Common myeloid progenitor, CD34-positive (primary cell): ENCODE measurements at regions not wholly inside any gene's neighbourhood (a gene's known extent, or its start where the extent isn't known, plus 50 kb on each side); places are given as distances from the start of the nearest gene placed in this dataset.

Experiments
- CTCF ChIA-PET: fragments of 350-600 bp; sonication (Branson Sonifier 250); formaldehyde crosslinking; loops from one replicate; lab custom pipeline; 2021; ENCODE audit warnings: antibody characterized with exemption; lab: Charles Lee
- POLR2A ChIA-PET: fragments of 350-600 bp; sonication (Branson Sonifier 250); formaldehyde crosslinking; loops from one replicate; lab custom pipeline; 2021; ENCODE audit warnings: antibody characterized with exemption; lab: Charles Lee
- DNase-seq, 3 donors: peaks; one replicate each; pipeline versions ENCODE4 v3.0.0 to v3.0.0-alpha.2; 2013
- H3K27ac ChIP-seq, 2 experiments: 1 replicate in 1 of 2; 2 replicates in 1 of 2; pipeline ENCODE4 v1.7.0; 2013; ENCODE audit warnings: inconsistent platforms in 2 of 2, low read length in 2 of 2, mild to moderate bottlenecking in 2 of 2, low read depth in 1 of 2, moderate library complexity in 1 of 2; ENCODE audit not compliant: severe bottlenecking in 2 of 2, insufficient read depth in 1 of 2, poor library complexity in 1 of 2
- H3K27me3 ChIP-seq, 5 experiments: replicated peaks in 2 of 5; 1 replicate in 3 of 5; 2 replicates in 2 of 5; pipeline versions ENCODE4 v1.6.1 to v1.7.0; 2013; ENCODE audit warnings: low read length in 4 of 5, mild to moderate bottlenecking in 2 of 5, moderate library complexity in 2 of 5, inconsistent platforms in 1 of 5; ENCODE audit not compliant: insufficient read depth in 5 of 5, control insufficient read depth in 4 of 5
- H3K36me3 ChIP-seq, 4 experiments: 1 replicate in 2 of 4; 2 replicates in 2 of 4; pipeline versions ENCODE4 v1.6.1 to v1.7.0; 2013; ENCODE audit warnings: low read length in 3 of 4, control low read depth in 1 of 4, mild to moderate bottlenecking in 1 of 4; ENCODE audit not compliant: control insufficient read depth in 4 of 4, insufficient read depth in 4 of 4
- H3K4me1 ChIP-seq, 4 experiments: 1 replicate in 3 of 4; 2 replicates in 1 of 4; pipeline versions ENCODE4 v1.6.1 to v1.7.1; 2013; ENCODE audit warnings: low read length in 3 of 4, mild to moderate bottlenecking in 3 of 4, control low read depth in 1 of 4, inconsistent platforms in 1 of 4, moderate library complexity in 1 of 4; ENCODE audit not compliant: control insufficient read depth in 4 of 4, insufficient read depth in 4 of 4; ENCODE audit errors: control extremely low read depth in 1 of 4
- H3K4me3 ChIP-seq, 7 experiments: 1 replicate in 4 of 7; 2 replicates in 3 of 7; pipeline versions ENCODE4 v1.5.1 to v1.7.0; 2013; ENCODE audit warnings: mild to moderate bottlenecking in 7 of 7, low read length in 6 of 7, moderate library complexity in 6 of 7, inconsistent platforms in 2 of 7, low read depth in 2 of 7, control low read depth in 1 of 7; ENCODE audit not compliant: insufficient read depth in 4 of 7, control insufficient read depth in 1 of 7; ENCODE audit errors: extremely low read depth in 1 of 7
- H3K9me3 ChIP-seq, 5 experiments: 1 replicate in 4 of 5; 2 replicates in 1 of 5; pipeline versions ENCODE4 v1.6.1 to v1.7.1; 2013; ENCODE audit warnings: low read length in 4 of 5, mild to moderate bottlenecking in 2 of 5, inconsistent platforms in 1 of 5, low read depth in 1 of 5, moderate library complexity in 1 of 5; ENCODE audit not compliant: control insufficient read depth in 4 of 5, insufficient read depth in 2 of 5; ENCODE audit errors: control extremely low read depth in 1 of 5
- WGBS: methylation state at CpG from one replicate; pipeline ENCODE4 v1.1.5; 2013; ENCODE audit not compliant: insufficient coverage; 5-methylcytosine and 5-hydroxymethylcytosine counted together

- H3K4me1 ChIP-seq = peaks cover 0 to 8% (median 6%) of the 10 kb centered on the region in 4 experiments
- H3K36me3 ChIP-seq = no peaks in the 10 kb centered on the region
- peaks cover 0 to 2% (median 0%) of the 10 kb centered on the region in 5 experiments for H3K9me3 ChIP-seq
- ChIA-PET POLR2A (no interaction called here), CTCF (interaction anchor here (0.7 to 1.5 kb wide), 3 partner anchors 9 to 620 kb away, joined by 3 to 4 read pairs (median 4); no protein-coding TSS in a partner anchor)
- H3K27ac ChIP-seq = no peak overlapping the region
- peaks cover 0 to 2% (median 0%) of the 10 kb centered on the region in 5 experiments for H3K27me3 ChIP-seq
- no peak overlapping the region for H3K4me3 ChIP-seq
- DNase-seq = no peak
- 0% methylated on average over 2 of the region's 4 CpGs for WGBS
Observed at GRCh38 chr10:44306147-44306710, 78.7 kb downstream of the CXCL12 start.

- 92% methylated on average over 3 of the region's 6 CpGs for WGBS
- no peaks in the 10 kb centered on the region for H3K4me1 ChIP-seq
- H3K27me3 ChIP-seq = peaks cover 0 to 3% (median 0%) of the 10 kb centered on the region in 5 experiments
- ChIA-PET POLR2A (no interaction called here), CTCF (interaction anchor here (1.2 to 1.5 kb wide), 4 partner anchors 9 to 556 kb away, joined by 3 to 4 read pairs (median 3); no protein-coding TSS in a partner anchor)
- H3K27ac ChIP-seq = no peak overlapping the region
- H3K9me3 ChIP-seq = peaks cover 0 to 2% (median 0%) of the 10 kb centered on the region in 5 experiments
- no peaks in the 10 kb centered on the region for H3K36me3 ChIP-seq
- no peak overlapping the region for H3K4me3 ChIP-seq
- DNase-seq = no peak
Observed at GRCh38 chr10:44301781-44302355, 83.0 kb downstream of the CXCL12 start.

- WGBS = 92% methylated on average over 6 of the region's 7 CpGs
- Histone ChIP-seq H3K36me3 (no peaks in the 10 kb centered on the region), H3K27me3 (peaks cover 0 to 5% (median 0%) of the 10 kb centered on the region in 5 experiments), H3K9me3 (peaks cover 0 to 2% (median 0%) of the 10 kb centered on the region in 5 experiments), H3K4me1 (no peaks in the 10 kb centered on the region), H3K27ac (no peak overlapping the region), H3K4me3 (no peak overlapping the region)
- POLR2A ChIA-PET = no interaction called here
- DNase-seq = no peak
- CTCF ChIA-PET = interaction anchor here (0.9 to 1.5 kb wide), 4 partner anchors 8 to 11 kb away, joined by 3 to 4 read pairs (median 3); no protein-coding TSS in a partner anchor
Observed at GRCh38 chr10:44300666-44301649, 83.9 kb downstream of the CXCL12 start.

GRCh38 chr10:44298713-44299112, 86.2 kb downstream of the CXCL12 start:
- WGBS = 83% methylated on average over 1 of the region's 4 CpGs
- H3K9me3 ChIP-seq = peaks cover 0 to under 1% (median 0%) of the 10 kb centered on the region in 5 experiments
- no peak overlapping the region for H3K27ac ChIP-seq
- ChIA-PET CTCF (no interaction called here), POLR2A (no interaction called here)
- no peak for DNase-seq
- no peak overlapping the region for H3K4me3 ChIP-seq
- no peaks in the 10 kb centered on the region for H3K36me3 ChIP-seq
- no peaks in the 10 kb centered on the region for H3K4me1 ChIP-seq
- H3K27me3 ChIP-seq = peaks cover 0 to 25% (median 13%) of the 10 kb centered on the region in 5 experiments

GRCh38 chr10:44297963-44298362, 86.9 kb downstream of the CXCL12 start:
- WGBS = 72% methylated on average over 3 of the region's 6 CpGs
- ChIA-PET CTCF (no interaction called here), POLR2A (no interaction called here)

GRCh38 chr10:44295644-44296241, 89.2 kb downstream of the CXCL12 start:
- 70% methylated on average over 2 of the region's 3 CpGs for WGBS
- Histone ChIP-seq H3K4me1 (peaks cover 0 to 5% (median 0%) of the 10 kb centered on the region in 4 experiments), H3K36me3 (no peaks in the 10 kb centered on the region), H3K4me3 (no peak overlapping the region), H3K9me3 (no peaks in the 10 kb centered on the region), H3K27me3 (peaks cover 3 to 49% (median 18%) of the 10 kb centered on the region in 5 experiments), H3K27ac (no peak overlapping the region)
- POLR2A ChIA-PET = no interaction called here
- no peak for DNase-seq
- CTCF ChIA-PET = no interaction called here

More at GRCh38 chr10:44297963-44298362, 86.9 kb downstream of the CXCL12 start:
- Histone ChIP-seq H3K27ac (no peak overlapping the region), H3K4me1 (peaks cover 0 to 5% (median 0%) of the 10 kb centered on the region in 4 experiments), H3K36me3 (no peaks in the 10 kb centered on the region), H3K27me3 (peaks cover 0 to 33% (median 14%) of the 10 kb centered on the region in 5 experiments), H3K4me3 (no peak overlapping the region), H3K9me3 (no peaks in the 10 kb centered on the region)
- DNase-seq = no peak
